Eye (tissue), 1 donor: ENCODE measurements at regions not wholly inside any gene's neighbourhood (a gene's known extent, or its start where the extent isn't known, plus 50 kb on each side); places are given as distances from the start of the nearest gene placed in this dataset.

Experiments used
- DNase-seq: peaks from one replicate; pipeline ENCODE4 v3.0.0-alpha.2; 2015

DNA sequence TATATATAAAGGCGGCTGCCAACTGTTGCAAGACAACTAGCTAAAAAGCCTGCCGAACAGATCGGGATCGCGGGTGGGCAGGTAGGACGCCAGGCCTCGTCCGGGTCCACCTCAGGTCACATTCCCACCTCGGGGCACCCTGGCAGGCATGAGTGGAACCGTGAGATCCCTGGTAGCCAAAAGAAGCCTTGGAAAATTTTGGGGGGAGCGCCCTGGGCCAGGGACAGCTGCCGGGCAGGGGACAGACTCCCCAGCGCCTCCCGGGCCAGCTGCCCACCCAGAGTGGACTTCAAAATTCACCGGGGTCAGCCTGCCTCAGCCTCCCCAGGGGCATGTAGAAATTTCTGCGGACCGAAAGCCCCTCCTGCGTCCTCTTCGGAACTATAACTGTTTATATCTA lies 760.9 kb downstream of the KCNJ18 start:
- DNase-seq: no peak

DNA sequence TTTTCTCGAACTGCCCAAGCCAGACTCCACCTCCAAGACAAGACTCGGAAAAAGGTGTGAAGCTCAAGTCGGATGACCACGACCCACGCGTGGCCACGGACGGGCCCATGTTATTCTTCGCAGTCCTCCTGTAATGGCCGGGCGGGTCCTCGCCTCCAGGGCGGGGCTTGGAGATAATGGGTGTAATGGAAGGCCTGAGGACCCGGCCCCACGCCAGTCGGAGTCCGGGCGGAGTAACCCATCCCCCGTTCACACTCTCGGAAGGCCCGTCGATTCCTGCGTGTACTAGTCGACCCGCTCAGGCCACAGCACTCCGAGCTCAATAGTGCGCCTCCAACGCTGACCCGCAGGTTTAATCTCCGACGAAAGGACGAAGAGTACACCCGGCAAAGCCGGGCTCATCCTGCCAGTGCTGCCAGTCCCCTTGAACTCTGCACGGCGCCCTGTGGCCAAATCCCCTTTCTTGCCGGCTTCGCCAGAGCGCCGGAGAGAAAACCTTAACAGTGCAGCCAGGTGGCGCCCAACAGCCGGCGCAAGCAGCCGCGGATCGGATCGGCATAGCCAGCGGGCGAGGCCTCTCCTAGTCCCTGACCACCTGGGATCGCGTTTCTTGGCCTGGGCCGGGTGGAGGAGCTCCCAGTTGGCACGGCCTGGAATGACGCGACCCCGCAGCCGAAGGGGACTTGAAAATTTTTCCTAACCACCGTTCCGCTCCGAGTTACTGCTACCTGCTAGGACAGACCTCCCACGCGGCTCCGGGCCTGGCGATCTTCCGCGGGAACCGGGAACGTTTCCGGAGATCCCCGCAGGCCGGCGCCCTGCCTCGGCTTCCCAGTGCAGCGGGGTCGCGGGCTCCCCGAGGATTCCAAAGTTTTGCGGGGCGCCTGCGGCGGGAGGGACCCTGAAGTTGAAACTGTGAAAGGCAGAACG lies 762.0 kb downstream of the KCNJ18 start:
- no peak for DNase-seq

DNA sequence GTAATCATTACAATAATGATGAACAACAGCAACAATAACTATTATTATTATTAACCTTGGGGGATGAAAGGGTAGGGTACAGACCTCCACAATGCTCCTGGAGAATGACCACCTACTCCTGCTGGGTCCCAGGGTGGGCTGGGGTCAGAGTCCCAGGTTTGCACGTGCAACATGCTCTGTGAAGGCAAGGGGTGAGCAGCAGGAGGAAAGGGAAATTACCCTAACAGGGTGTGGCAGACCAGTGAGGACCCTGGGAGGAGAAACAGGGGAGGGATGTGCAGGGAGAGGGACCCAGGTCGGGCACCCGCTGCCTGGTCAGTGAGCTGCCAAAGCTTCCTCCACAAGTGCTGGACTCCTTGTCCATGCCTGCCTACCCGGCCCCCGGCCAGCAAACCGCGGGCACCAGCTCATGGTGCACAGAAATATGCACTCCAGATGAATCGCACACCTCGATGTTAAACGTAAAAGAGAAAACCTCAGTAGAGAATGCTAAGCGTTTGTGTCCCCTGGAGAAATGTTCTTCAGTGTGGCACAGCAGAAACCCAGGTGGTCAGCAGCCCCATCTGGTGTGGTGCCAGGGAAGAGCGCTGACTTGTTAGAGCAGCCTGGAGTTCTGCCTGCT lies 767.1 kb downstream of the KCNJ18 start:
- DNase-seq: no peak

DNA sequence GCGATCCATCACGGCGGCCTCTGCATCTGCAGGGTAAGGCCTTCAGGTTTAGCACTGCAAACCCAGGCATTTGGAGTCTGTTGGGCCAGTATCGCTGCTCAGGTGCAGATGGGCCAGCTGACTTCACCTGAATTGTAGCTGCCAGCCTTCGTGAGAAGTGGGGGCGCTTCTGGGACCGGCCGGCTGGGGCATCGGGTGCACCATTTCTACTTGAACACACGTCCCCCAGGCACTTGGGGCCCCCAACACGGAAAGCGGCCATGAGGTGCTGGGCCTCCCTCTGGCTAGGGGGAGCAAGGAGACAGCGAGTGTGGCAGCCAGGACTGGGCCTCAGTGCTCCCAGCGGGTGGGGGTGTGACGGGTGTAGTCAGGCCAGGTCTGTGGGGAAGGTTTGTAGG lies 767.6 kb downstream of the KCNJ18 start:
- DNase-seq: no peak

DNA sequence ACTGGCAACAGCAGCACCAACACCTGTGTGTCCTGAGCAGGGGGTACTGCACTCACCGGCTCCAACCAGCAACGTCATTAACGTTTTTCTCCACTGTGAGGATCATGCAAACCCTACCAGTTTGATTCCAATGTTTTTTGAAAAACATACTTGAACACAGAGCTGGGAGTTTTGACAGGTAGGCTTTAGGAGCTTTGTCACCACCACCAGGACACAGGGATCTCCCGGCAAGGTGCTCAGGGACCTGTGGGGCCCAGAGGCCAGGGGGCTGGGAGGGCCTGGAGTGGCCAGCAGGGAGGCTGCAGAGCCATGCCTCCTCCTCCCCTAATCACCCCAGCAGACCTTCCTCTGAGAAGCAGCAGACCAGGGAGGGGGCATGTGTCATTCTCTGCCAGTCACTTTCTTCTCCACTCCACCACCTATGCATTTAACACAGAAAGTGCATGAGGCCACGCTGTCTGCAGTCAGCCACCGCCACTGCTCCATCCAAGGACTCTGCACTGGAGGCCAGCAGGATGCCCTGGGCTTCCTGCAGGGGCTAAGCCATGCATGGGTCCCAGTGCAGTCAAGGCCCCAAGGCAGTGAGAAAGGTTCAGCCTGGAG lies 768.2 kb downstream of the KCNJ18 start:
- no peak for DNase-seq

DNA sequence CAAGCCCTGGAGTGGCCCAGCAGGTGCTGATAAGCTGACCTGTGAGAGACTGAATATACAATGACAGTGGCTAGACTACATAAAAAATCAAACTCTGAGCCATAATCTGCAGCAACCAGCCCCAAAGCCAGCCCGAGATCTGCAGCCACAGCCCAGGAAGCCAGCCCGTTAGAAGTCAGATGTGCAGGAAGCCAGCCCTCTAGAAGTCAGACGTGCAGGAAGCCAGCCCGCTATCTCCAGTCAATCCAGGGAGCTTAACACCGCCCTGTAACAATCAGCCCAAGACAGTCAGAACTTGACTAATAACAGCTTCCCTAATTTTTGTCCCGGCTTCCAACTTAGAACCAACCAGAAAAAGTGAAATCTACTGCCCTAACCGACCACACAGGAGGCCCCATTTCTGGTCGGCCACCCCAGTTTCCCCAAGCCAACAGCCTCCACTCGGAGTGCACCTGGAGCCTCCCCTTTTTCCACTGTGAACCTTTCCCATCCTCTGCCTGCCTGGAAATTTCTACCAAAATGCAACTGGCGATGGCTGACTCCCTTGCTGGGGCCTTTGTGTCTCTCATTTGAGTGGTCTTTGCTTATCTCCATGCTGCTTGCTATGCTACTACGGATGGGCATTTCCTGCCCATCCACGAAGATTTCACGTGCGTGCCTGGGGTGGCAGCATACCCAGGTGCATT lies 769.3 kb downstream of the KCNJ18 start:
- no peak for DNase-seq

DNA sequence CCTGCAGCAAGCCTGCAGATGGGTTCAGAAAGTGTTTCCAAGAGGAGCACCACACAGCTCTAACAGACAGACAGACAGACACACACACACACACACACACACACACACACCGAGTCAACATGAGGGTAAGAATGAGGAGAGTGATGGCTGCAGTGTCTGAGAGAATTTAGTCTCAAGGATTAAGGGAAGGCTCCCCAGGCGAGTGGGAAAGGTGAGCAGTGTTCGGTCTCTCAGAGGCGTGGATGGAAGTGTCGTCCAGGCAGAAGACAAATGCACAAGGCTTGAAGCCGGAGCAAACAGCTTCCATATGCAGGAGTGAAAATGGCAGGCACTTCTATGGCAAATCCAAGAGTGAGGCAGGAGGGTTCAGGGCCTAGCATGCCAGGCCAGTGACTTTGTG lies 770.1 kb downstream of the KCNJ18 start:
- DNase-seq: no peak

DNA sequence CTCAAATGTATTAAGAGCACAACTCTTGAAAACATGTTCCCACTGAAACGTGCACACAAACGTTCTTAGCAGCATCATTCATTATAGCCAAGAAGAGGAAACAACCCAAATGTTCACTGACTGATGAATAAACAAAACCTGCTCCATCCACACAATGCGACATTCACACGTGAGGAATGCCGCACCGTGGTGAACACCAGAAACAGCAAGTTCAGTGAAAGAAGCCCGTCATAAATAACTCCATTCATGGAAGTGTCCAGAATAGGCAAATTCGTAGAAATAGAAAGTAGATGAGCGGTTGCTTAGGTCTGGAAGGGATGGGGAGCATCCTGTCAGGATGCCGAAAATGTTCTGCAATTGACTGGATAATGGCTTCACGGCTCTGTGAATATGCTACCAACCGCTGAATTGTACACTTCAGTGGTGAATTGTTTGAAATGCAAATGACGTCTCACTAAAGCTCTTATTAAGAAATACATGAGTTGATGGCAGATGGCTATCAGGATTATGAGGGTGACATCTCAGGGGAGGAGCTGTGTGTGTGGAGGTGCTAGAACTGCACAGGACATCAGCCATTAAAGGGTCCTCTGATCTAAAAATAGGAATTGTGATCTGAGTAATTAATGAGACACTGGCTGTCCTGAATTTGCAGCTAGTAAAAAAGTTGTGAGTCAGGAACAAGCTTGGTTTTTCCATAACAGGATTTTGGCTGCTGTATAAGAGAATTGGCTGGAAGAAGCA lies 771.0 kb downstream of the KCNJ18 start:
- no peak for DNase-seq

DNA sequence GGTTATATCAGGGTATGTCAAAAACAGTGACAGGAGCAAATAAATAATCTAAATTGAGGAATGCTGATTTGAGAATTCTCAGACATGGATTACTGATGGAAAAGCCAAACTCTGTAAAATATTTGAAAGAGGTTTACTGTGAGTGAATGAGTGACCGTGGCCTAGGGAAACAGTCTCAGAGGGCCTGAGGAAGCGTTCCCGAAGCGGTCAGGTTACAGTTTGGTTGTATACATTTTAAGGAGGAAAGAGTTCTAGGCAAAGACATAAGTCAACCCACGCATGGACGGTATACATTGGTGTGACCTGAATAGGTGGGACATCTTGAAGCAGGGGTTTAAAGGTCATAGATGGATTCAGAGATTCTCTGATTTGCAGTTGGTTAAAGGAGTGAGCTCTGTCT lies 771.7 kb downstream of the KCNJ18 start:
- DNase-seq: no peak

DNA sequence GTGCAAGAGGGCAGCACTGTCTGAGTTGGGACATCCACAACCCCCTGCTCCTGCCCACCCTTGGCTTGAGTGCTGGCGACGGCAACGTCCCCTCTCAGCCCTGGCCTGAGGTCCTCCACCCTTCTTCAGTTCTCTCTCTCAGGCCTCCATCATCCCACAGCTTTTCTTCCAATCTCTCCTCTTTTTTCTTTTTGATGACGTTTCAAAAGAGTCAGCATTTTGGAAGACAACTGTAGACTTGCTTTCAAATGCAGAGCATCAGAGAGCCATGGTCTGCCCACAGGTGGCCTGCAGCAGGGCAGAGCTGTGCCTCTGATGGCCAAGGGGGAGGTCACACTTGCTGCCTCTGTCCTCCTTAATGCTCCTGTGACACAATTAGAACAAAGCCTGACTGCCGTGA lies 775.4 kb downstream of the KCNJ18 start:
- no peak for DNase-seq

DNA sequence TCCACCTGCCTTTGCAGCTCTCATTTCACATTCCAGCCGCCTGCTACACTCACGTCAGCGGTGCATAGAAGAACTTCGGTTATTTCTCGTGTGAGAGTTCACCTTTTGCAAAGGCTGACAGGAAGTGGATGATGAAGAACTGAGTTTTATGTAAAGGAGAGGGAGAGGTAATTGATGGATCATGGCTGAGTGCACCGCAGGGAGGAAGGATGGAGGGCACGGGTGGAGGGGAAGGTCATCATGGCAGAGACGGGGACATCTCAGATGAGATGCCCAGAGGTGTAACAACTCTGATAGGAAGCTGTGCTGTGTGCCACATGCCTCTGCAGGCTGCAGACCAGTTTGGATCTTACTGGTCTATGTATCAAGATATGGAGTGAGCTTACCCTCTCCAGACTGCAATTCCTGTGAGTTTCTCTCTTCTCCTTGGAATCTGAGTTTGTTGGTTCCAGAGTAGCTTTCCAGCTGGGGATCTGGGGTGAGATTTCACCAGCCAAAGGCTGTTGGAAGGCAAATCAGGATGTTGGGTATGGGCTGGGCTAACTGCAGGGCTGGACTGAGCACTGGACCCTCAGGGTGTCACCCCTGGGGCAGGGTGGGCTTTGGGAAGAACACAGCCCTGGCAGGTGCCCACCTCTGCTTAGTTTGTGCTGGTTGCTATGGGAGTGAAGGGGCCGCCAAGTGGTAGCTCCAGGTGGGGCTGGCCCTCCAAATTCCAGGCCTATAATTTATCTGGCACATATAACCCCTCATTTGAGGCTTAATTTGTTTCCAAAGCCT lies 777.0 kb downstream of the KCNJ18 start:
- no peak for DNase-seq

DNA sequence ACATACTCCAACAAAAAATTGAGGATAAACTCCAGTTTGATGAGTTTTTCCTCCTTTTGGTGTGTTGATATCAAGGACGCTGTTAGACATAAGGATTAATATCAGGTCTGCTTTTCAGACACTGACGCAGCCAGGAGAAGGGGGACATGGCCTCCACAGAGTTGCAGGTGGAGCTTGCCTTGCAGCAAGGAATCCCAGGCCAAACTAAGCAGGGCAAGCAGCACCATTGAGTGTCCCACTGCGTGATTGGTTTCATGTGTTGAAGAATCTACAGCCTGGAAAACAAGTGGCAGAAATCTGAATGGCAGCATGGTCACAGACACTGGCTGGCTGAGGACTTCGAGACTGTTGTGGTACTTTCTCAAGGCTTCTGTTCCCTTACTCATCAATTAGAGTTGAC lies 777.6 kb downstream of the KCNJ18 start:
- no peak for DNase-seq

DNA sequence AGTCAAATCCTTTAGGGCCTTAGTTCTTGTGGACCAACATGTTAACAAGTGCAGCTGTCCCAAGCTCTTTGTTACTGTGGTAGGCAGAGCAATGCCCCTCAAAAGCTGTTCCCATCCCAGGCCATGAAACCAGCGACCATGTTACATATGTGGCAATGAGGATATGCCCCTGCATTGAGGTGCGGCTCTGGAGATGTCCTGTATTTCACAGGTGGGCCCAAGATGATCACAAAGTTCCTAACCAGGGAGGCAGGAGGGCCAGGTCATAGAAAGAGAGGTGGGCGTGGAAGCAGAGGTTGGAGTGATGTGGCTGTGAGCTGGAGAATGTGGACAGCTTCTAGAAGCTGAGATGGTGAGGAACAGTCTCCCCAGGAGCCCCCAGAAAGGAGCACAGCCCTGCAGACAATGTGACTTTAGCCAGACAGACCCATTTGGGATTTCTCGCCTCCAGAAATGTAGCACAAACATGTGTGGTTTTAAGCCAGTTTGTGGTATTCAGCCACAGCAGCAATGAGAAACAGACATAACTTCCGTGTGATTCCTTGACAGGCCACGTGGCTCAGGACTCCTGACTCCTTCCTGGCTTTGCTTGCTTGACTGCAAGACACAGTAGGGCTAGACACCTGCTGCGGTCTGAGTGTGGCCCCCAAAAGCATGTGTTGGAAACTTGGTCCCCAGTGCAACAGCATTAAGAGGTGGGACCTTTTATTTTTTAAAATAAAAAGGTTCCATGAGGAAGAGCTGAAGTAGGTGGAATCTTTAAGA lies 778.3 kb downstream of the KCNJ18 start:
- DNase-seq: no peak

DNA sequence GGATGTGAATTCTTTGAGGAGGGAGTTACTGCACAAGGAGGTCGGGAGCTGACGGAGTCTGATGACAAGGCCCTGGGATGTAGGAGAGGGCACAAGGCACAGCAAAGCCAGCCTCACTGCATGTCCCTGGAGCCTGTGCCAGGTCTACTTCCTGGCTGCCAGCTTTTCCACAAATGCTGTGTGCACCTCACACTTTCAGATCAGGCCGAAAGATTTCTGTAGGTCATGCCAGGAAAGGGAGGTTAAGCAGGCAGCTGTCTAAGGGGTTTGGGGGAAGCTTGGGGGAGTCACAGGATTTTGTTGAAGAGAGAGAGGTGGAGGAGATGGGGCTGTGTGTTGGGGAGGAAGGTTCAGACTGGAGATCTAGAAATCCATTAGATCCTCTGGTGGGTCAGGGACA lies 792.5 kb downstream of the KCNJ18 start:
- no peak for DNase-seq

DNA sequence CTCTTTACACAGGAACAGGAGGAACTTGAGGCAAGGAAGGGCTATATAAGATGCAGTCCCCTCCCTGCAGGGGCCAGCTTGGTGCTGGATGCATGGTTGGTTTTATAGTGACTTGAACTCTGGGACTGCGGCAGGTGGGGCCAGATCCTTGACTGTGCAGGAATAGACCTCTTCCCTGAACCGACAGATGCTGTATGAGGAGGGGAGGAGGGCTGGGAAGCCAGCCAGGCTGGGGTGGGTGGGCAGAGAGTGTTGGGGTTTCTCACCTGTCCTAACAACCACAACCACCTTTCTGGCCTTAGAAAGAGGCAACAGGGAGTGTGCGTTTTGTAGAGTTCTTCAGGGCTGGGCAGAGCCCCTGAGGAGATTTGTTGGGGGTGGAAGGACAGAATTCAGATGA lies 798.1 kb downstream of the KCNJ18 start:
- DNase-seq: no peak

DNA sequence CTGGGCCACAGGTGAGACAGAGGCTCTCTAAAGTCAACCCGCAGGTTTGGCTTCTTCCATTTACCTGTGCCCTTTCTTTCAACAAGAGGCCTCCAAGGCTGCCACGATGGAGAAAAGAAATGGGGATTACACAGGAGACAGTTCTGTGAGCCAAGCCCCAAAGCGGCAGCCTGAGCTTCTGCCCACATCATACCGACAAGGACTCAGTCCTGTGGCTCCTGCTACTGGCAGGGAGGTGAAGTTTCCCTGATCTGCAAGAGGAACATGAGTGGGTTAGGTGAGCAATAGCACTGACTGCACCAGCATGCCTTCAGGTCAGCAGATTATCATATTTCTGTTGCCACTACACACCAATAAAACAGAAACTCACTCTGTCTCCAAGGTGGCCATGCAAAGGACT lies 800.0 kb downstream of the KCNJ18 start:
- DNase-seq: no peak

DNA sequence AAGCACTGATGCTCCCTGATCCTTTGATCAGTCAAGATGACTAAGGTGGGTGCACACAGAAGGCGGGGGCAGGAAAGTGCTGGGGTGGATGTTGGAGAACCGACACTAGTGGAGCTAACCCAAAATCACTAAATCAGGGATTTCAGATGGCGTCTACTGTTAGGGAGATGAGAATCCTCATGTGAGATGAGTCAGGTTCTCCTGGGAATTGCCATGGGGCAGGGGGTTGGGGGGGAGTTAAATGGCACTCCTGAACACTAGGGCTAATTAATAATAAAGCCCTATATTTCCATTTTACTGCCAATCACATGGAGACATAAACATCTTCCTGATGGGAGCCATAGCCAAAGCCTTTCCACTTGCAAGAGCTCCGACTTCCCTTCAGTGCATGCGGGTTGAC lies 804.1 kb downstream of the KCNJ18 start:
- DNase-seq: no peak

DNA sequence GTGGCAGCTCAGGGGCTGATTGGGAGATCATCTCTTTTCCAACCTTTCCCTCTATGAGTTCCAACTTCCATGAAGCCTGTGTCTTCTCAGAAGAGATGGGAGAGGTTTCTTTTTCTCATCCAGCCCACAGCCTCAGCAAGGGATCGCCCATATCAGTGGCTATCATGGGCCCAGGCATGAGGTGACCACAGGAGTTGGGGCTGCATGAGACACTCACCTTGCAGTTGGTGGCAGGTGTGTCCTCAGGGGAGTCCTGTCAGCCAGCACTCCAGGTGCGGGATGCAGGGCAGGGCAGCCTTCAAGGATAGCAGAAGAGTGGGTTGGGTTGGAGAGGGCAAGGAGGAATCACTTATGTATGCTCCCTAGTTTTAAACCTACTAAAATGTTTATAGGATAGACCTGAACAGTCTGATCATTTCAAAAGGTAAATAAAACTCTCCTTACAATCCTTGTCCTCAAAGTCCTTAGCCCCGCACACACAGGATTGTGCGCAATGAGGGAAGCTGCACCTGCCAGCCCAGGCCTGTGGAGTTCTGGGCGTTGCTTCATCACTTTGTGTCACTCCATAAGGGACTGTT lies 811.1 kb downstream of the KCNJ18 start:
- no peak for DNase-seq

DNA sequence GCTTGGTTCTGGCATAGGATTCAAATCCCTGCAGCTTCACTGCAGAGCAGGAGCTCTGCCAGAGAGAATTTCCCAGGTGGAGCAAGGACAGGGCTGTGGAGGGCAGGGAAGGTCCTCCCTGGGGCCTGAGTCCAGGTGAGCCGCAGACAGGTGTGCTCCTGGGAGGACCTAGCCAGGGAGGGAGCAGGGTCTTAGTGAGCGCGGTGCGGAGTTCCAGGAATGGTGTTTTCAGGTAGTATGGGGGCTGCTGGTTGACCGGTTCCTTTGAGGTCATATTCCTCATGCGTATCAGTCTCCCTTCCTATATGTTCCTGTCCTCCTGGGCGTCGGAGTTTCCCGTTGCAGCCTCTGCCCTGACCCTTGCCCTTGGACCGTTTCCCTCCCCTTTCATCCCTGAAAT lies 813.3 kb downstream of the KCNJ18 start:
- DNase-seq: no peak

DNA sequence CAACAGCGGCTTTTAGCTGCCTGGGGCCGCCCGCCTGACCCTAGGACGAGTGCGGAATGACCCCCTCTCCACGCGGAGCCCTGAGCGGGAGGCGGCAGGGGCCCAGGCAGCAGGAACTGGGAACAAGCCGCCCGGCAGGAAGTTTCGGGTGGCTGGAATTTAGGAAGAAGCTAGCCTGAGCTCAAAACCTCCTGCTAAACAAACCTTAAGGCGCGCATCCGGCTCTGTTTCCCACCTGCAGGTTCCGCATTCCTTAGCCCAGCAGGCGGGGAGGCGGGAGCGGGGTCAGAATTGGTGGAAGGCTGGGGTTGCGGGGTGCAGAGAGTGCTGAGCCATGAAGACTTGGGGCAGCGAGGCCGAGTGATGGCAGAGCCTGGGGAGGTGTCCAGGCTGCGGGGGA lies 813.9 kb downstream of the KCNJ18 start:
- no peak for DNase-seq

DNA sequence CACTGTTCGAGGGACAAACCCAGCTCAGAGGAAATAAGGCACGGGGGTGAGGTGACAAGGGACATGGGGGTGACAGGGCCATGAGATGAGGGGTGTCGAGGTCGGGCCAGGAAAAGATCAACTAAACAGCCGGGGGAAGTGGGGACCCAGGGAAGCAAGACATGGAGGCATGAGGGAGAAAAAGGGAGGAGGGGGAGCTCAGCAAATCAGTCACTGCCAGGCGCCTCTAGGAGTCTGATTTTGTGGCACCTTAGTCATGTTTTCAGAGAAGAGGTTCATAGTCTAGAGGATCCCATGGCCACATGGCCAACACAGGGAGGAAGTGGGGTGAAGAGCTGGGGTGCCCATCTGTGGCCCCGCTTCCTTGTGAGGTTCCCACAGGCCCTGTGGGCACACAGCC lies 814.5 kb downstream of the KCNJ18 start:
- DNase-seq: no peak
